RCC 7860 (cell line): ENCODE measurements at regions not wholly inside any gene's neighbourhood (a gene's known extent, or its start where the extent isn't known, plus 50 kb on each side); places are given as distances from the start of the nearest gene placed in this dataset.
"Not testable (repeated sequence)": the region's sequence is repeated elsewhere in the genome, so short reads cannot be mapped to it uniquely, and the experiment has no call there.

ENCODE experiments used
- DNase-seq: peaks from one replicate; pipeline ENCODE4 v3.0.0-alpha.2; 2015; ENCODE audit warnings: low spot score
- FAIRE-seq: peaks from 2 replicates; lab custom pipeline; 2012; peaks lifted over from hg19 to GRCh38; lab: Jason Lieb, UNC

DNA sequence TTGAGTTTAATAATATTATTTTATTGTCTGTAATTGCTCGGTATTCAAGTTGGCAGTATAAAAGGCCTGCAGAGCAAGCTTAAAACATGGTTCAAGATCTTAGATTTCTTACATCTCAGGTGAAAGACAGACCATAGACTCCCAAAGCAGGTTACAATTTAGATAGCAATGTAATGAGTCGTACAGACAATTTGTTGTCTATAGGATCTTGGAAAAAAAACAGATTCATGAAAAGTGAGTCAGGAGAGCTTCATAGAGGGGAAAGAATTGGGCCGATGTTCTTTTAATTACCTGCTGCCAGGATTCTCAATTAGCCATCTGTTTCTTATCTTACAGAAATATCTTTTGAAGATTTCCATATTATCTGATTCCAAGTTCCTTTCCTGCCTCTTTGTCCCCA is 111.5 kb upstream of the IKBKE start:
- not testable (repeated sequence) for DNase-seq, FAIRE-seq

DNA sequence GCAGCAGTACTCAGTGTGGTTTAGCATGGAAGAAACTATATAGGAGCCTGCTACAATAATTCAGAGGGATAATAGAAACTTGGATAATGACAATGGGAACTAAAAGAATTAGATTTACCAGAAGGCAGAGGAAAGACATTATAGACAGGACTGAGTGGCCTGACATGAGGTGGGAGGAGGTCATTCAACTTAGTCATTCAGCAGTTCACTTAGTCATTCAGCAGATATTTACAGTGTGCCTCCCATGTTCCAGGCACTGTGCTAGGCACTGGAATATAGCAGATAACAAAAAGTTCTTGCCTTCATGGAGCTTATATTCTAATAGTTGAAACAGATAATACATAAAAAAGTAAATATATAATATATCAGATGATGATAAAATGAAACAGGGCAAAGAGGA is 110.9 kb upstream of the IKBKE start:
- not testable (repeated sequence) for FAIRE-seq

DNA sequence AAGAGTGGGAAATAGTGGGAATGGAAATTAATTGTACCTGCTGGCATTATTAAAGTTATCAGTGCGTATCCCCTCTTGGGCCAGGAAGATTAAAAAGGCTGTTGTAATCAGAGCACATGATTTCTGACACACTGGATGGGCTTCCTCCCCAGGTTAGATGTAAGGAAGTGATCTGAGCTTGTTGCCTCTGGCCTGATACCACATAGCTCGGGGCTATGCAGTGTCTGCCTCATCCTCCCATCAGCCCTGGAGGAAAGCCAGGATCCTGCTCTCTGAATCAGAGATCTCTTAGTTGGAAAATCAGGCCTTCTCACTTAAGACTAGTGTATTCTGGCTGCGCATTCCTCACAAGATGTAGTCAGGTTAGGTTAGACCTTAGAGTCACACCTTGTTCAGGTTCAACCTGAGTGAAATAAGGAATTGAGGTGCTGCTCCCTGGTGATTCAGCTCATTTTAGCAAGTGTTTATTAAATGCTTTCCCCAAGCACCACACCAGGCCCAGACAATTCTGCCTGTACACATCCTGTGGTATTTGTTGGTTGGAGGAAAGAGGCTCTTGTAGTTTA is 108.2 kb upstream of the IKBKE start:
- FAIRE-seq = peak; percentile 65

More for the DNA sequence above, 110.9 kb upstream of the IKBKE start:
- DNase-seq = not testable (repeated sequence)

DNA sequence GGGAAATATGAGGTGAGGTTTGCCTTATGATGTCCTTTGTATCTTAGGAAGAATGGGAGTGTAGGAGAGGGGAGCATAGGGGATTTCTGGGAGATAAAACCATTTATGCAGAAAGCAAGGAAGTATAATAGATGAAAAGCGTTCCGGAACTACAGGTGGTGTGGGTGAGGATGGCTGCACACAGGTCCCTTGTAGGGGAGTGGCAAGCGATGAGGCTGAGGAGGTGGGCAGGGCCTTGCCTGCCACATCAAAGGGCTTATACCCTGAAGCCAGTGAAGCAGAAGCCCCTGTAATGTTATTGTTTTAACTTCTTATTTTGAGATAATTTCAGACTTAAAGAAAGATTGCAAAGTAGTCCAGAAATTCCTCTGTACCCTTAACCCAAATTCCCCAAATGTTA is 107.3 kb upstream of the IKBKE start:
- not testable (repeated sequence) for FAIRE-seq, DNase-seq

More for the DNA sequence above, 108.2 kb upstream of the IKBKE start:
- not testable (repeated sequence) for DNase-seq

DNA sequence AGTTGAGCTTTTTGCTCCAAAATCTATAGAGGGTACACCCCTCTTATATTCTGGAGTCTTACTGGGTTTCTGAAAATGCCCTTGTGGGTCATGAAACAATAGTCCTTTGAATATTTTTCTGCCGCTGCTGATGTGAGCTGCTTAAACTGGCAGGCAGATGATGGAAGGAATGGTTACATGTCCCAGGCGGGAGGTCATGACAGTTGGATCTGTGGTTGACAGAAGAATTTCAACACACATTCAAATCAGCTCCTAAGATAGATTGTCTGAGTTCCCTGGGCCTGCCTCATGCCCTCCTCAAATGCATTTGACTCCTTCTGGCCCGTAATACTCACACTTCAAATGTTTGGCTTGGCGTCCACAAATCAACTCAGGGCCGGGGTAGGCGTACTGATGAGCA is 105.0 kb upstream of the IKBKE start:
- not testable (repeated sequence) for FAIRE-seq, DNase-seq

DNA sequence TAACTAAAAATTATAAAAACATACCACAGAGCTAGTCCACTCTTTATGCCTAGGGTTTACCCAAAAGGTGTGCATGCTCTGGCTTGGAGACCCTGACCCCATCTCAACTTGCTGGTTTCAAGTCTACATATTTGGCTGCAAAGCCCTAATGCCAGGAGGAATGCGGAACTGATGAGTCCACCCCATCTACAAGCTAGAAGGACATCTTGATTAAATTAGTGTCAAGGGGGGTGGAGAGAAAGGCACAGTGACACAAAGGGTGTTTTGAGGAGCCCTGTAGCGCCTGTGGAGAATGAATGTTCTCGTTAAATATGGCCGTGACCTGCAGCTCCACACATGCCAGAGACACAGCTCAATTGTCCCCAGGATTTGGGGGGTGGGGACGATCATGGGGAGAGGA is 104.1 kb upstream of the IKBKE start:
- not testable (repeated sequence) for FAIRE-seq, DNase-seq

DNA sequence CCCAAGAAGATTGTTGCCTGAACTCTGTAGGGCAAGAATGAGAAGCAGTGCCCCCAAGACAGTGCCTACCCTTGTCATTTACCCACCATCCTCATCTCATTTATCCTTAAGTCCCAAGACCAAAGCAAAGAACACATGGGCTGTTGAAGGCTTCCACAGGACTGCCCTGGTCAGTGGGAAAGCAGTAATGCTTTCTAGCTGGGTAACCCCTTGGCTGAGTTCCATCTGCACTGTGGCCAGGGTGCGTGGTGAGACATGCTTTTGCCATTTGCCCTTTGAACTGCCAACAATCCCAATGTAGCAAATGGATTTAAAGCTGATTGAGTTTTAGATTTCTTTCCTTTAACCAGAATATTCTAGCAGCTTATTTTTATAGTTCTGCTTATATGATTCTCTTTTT is 103.5 kb upstream of the IKBKE start:
- DNase-seq = not testable (repeated sequence)
- peak; percentile 93 for FAIRE-seq

DNA sequence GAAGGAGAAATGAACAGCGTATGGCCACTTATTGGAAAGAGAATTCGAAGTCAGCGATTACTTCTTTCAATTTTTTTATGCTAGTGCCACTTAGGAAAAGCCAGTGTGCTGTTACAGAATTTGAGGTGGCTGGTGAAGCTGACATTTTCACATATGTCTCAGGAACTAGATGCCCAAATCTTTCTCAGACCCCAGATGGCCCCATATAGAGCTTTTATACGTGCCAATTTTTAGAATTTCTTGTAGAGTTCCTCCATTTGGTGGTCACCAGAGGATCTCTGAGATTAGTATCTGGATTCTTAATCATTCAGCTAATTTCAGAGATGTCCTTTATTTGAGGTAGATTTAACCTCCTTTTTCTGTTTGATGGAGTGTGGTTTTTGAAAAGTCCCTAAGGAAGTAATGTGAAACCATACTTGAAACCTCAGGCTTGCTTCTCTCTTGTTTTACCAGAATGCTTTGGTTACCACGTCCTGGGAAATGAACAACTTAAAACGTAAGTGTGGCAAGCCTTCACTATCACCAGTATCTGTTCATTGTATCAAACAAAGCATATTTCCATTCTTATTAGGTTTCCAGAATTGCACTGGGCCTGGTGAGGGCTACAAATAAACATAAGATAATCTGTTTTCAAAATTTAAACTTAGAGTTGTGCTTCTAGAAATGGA is 102.2 kb upstream of the IKBKE start:
- DNase-seq = not testable (repeated sequence)
- peak; percentile 20 for FAIRE-seq

DNA sequence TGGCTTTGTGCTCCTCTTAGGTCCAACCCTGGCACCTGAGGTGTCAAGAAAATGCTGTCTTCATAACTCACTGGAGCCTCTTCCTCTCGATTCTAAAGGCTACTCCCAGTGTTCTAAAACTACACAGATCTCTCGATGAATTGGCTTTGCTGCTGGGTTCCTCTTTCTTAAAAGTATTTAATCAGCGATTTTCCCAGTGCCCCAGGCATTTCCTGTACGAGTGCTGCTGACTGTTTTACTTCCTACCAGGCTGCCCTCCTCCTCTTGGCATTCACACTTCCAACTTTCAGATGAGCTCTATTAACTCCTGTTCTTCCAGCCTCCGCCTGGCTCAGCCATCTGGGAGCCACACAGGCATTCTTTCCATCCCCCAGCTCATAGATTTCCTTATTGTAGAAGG is 95.6 kb upstream of the IKBKE start:
- not testable (repeated sequence) for DNase-seq, FAIRE-seq

DNA sequence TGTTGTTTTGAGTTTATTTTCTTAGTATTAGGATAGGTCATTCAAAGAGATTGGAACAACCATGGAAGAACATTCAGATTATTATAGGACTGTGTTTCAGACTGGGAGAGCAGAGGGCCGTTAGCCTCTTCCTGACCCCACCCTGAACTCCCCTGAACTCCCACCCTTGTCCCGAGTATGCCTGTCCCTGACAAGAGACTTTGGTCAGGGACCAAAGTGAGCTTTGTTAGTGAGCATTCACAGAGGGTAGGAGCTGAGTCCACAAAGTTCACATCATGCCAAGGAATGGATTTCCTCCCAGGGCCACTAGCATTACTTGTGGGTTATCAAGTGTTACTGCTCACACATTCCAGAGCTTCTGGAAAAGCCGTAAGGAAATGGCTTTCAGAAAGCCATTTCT is 94.7 kb upstream of the IKBKE start:
- FAIRE-seq = peak; percentile 20
- not testable (repeated sequence) for DNase-seq

DNA sequence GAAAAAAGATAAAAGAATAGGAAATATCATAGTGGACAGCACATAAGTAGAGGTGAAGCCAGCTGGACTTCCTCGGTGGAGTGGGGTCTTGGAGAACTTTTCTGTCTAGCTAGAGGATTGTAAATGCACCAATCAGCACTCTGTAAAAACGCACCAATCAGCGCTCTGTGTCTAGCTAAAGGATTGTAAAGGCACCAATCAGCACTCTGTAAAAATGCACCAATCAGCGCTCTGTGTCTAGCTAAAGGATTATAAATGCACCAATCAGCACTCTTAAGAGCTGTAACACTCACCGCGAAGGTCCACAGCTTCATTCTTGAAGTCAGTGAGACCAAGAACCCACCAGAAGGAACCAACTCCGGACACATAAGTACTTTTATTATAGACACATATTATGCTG is 91.8 kb upstream of the IKBKE start:
- not testable (repeated sequence) for FAIRE-seq, DNase-seq

DNA sequence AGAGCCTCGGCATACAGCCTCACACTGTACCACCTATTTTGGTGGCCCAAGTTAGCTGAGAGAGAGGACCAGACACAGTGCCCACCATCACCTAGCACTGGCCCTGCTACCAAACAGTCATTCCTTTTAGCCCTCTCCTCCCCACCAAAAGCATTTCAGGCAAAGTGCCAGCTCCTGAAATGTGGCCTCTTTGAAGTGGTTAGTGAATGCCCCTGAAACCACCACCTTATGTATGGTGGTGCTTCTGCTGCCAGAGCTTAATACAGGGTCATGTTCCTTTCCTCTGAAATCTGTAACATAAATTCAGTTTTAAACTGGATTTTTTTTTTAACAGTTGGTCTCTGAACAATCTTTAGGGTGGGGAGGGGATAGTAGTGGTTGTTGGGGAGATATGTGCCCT is 91.0 kb upstream of the IKBKE start:
- not testable (repeated sequence) for FAIRE-seq, DNase-seq

DNA sequence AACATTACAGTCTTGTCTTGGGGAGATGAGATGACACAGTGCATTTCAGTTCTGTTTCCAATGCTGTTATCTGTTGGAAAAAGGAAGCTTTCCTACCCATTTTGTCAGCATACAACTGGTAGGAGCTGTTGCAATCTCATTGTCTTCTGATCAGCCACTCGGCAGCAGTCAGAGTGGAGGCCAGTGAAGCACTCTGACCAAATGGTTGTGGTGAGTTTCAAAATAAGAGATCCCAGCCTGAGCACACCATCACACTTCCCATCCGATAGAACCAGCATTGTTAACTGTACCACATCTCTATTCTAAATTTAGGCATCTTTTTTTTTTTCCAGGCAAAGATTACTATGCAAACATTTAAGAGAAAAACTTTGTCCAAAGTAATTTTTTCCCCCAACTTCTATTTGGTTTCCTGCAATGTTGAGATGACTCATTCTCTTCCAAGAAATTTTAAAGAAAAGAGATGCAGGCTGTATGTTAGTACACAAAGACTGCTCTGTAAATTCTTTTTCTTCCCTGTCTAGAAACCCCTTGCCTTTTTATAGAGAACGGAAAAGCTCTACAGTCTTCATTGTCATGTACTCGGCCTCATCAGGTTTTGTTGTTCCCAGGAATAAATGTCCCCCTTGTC is 90.0 kb upstream of the IKBKE start:
- not testable (repeated sequence) for FAIRE-seq, DNase-seq

DNA sequence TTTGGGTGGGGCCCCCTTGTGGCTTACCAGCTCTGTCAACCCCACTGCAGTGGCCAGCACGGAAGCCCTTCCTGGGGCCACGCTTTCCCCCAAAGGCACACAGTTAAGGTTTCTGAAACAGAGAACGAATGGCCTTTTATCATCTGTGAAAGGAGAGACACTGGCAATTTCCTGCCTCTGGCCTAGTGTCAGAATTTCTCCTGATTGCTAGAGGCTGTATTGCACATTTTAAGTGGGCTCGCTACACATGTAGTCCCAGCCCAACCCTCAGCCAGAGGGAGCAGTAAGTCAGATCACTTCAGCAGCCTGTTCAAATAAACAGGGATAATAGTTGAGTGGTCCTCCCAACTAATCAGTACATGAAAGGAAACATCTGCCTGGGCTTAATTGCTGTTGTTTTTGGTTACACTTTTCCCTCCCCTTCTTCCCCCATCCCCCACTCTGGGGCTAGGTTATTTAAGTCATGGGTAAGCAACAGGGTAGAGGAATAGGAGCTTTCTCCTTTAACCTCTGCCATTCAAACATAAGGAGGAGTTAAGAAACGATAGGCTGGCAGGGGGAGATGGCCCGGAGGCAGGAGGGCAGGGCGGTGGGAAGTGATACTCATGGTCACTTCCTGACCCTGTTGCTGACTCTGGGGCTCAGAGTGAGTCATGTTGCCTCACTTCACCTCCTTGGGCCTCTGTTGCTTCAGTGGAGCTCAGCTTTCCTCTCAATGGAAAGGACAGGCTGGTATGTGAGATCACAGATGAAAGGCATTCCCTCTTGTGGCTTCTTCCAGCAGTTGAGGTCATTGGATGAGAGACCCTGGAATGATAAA is 89.3 kb upstream of the IKBKE start:
- FAIRE-seq = peak; percentile 79
- not testable (repeated sequence) for DNase-seq

DNA sequence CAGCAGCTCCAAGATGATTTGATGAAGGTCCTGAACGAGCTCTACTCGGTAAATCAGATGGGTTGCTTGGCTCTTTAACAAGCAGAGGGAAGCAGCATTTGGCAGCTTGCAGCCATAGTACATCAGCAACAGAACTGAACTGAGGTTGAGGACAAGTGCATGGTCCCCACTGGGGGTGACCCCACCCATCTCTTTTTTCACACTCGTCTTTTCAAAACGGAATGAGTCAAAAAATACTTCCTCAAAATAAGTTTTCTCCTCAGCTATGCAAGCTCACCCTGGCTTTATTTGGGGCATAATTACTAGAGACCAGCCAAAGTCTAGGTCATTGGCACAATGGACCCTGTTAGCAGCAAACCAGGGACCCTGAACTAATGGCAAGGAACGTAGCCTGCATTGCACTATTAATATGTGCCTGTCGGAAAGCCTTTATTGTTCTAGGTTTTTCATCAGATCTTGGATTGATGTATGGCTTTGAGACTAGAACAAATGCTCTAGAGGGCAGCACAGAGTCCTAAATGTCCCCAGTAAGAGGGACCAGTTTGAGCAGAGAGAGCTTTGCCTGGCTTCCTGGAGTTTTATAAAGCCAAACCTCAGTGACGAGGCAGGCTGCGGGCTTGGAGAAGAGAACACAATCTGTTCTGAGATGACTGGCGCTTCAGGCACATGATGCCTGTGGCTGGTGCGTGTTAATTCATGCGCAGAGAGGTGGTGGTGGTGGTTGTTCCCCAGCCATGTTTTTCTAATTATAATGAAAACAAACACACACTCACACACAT is 86.1 kb upstream of the IKBKE start:
- DNase-seq, FAIRE-seq: not testable (repeated sequence)

DNA sequence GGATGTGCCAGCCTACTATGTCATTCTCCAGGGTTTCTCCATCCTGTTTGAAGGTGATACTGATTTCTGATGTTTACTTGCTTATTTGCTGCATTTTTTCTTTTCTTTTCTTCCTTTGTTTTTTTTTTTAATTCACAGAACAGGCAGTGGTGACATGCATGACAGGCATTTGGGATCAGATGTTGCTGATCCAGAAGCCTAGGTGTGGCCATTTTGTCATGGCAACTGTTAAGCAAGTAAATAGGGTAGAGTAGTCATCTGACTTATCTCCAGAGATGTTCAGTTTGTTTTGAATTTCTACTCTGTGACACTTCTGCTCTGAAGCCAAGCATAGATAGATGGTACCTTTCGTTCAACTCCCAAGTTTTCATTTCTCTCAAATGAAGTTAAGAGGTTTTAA is 85.4 kb upstream of the IKBKE start:
- not testable (repeated sequence) for DNase-seq, FAIRE-seq

DNA sequence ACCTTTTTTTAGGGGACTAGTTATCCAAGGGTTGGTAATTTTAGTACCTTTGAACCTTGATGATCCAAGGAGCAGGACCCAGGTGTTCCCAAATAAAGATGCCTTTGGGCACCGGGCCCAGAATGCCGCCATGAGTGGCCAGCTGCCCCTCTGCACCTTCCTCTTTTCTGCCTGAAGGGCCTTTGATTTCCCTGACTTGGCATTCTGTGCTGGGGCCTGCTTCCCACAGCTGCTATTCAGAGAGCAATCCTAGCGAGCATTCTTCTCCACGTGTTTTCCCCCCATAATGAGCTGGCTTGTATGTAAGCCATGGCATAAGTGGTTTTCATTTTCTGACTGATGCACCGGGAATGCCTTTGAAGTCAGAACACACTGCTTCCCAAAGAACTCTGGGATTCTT is 82.6 kb upstream of the IKBKE start:
- not testable (repeated sequence) for FAIRE-seq, DNase-seq

DNA sequence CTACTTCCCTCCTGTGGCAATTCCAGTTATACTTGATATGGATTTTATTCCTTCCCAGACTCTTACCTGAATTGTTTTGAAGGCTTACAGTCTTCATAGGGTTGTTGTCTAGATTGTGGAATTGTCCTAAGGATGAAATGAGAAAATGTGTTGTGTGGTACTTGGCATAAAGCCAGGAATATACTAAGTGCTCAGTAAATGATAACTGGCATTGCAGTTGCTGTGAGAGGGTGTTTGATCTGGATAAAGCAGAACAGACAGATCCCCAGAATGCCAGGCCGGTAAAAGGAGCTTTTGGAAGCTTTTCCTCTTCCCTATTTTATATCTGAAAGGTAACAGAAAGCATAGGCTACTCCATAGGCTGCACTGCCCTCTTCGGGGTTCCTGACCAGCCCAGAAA is 78.4 kb upstream of the IKBKE start:
- DNase-seq, FAIRE-seq: not testable (repeated sequence)

DNA sequence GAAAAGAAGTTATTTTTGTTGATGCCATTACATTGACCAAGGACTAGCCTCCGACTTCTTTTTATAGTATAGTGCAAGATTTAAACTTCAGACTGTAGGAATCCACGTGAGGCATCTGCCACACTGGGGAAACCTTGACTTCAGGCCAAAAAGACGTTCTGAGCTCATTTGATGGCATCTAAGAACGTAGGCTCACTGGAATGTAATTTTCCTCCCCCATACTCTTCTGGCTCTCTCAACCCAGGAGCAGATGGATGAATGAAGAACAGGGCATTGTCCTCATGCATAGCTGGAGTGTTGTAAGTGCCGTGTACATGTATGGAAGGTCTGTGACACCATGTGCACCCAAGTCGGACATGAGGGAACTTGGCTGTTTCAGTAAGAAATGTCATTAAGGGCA is 72.8 kb upstream of the IKBKE start:
- DNase-seq, FAIRE-seq: not testable (repeated sequence)

DNA sequence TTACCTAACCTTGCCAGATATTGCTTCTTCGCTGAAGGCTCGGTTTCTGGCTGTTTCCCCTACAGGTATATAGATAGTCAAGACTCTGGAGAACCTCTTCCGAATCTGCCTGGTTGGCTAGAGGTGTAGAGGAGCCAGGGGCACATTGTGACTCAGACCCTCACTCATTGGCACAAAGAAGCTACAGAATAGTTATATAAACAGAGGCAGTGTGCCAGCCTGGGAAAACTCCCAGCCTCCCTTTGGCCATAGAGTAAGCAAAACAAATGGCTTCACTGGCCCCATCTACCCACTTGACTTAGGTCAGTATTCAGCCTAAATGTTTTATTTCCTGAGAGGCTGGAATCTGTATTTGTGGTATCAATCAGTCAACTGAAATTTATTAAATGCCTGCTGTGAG is 72.0 kb upstream of the IKBKE start:
- DNase-seq, FAIRE-seq: not testable (repeated sequence)
